GM12873 (cell line): ENCODE measurements at regions not wholly inside any gene's neighbourhood (a gene's known extent, or its start where the extent isn't known, plus 50 kb on each side); places are given as distances from the start of the nearest gene placed in this dataset.

Source experiments
- CTCF ChIP-seq: IDR thresholded peaks from 2 replicates; pipeline ENCODE4 v1.5.1; 2012; ENCODE audit warnings: low read depth, mild to moderate bottlenecking, moderate library complexity, low read length, control low read depth; ENCODE audit not compliant: insufficient read depth; ENCODE audit errors: missing control alignments

GRCh38 chr2:234427081-234428061 is 69.5 kb downstream of the ARL4C start:
- TF ChIP-seq CTCF, result no peak

GRCh38 chr2:234426616-234427015 is 70.3 kb downstream of the ARL4C start:
- no peak for TF ChIP-seq CTCF

- no peak for TF ChIP-seq CTCF
These were observed 71.0 kb downstream of the ARL4C start for GRCh38 chr2:234425639-234426603.

- no peak for TF ChIP-seq CTCF
These were observed 73.0 kb downstream of the ARL4C start for GRCh38 chr2:234423884-234424283.

- TF ChIP-seq CTCF, result no peak
These were observed 73.9 kb downstream of the ARL4C start for GRCh38 chr2:234422981-234423431.

- no peak for TF ChIP-seq CTCF
These were observed 74.6 kb downstream of the ARL4C start for GRCh38 chr2:234422273-234422732.
